NCI-H460 (cell line): ENCODE measurements at regions not wholly inside any gene's neighbourhood (a gene's known extent, or its start where the extent isn't known, plus 50 kb on each side); places are given as distances from the start of the nearest gene placed in this dataset.
A peak's percentile ranks its signal among the peaks of the same experiment; 100 is the strongest.

Experiments used
- DNase-seq: peaks from one replicate; pipeline ENCODE4 v3.0.0-alpha.2; 2016; ENCODE audit warnings: low read depth; ENCODE audit errors: extremely low read depth

DNA sequence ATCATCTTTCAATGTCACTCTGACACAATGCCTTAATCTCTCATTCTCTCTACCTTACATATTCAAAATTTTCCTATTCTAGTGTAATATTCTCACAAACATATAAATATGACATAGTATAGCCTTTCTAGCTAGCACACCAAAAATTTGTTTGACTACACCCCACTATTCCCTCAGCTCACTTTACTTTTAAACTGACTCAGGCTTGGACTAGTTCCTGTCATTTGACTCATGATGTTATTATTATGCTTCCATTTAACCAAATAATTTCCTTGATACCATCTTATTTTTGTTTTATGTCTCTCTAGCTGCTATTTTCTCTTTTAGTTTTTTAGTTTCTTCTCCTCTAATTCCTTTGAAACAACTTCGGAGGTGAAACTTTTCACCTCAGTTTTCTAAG, 1745.6 kb upstream of the PCDH20 start:
- DNase-seq: no peak

DNA sequence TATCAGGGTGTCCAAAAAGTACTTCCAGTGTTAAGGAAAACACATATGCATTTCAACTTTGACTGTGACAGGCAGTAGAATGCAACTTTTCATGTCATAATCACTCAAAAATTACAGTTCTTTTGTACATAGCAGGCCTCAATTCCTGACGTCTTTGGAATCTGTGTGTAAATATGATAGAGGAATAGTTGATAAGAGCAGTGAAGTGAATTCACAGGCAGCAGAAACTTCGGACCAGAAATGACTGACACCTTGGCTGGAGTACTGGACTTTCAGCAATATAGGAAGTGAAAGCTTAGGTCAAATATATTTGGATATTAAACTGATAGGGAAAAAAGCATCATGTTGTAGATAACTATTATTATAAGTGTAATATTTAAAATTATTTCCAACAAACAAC, 1741.2 kb upstream of the PCDH20 start:
- no peak for DNase-seq

DNA sequence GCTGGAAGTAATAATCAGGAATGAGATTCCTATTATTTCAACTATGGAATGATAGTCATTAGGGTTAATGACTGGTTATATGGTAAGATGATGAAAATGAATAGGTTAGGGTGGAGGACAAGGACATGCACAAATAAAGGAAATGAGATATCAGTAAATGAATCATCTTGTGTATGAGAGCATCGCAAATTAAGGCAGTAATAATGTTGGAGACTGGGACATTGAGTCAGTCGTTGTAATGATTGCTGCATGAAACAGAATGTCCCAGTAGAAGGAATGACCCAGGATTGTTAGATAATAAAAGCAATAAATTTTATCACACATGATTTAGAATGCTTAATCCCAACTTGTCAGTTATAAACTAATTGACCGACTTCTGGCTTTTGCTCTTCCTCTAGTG, 1733.7 kb upstream of the PCDH20 start:
- DNase-seq: no peak

DNA sequence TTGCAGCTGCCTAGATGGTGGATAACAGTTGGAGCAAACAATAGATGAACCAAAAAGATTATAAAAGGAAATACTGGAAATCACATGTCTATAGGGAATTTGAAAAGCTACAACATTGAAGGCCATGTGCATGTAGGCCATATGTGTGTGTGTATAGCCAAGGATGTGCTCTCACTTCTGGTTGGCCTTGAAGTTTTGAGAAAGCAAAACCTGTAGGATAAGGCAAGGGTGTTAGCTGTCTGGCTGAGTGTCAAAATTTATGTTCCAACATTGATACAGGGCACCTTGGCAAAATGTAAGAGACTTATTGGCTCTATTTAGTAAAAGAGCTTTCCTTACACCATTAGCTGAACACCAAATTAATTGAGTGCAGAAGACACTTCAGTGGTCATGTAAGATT, 1723.6 kb upstream of the PCDH20 start:
- DNase-seq: no peak

DNA sequence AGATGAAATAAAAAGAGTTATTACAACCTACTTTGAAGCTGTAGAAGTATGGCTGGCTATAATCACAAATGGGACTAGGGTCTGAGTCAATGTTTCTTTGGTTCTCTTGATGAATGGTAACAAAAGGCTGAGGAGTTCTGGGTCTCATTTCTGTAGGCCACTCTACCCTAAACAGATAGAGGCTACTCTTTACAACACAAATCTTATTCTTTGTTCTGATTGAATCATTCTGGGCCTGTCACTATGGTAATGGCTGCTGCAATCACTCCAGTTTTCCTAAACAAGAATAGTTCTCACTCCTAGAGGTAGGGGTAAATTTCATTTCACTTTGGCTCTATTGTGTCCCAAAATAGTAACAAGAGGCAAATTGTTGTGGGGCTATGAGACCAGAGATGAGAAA, 1714.3 kb upstream of the PCDH20 start:
- no peak for DNase-seq

DNA sequence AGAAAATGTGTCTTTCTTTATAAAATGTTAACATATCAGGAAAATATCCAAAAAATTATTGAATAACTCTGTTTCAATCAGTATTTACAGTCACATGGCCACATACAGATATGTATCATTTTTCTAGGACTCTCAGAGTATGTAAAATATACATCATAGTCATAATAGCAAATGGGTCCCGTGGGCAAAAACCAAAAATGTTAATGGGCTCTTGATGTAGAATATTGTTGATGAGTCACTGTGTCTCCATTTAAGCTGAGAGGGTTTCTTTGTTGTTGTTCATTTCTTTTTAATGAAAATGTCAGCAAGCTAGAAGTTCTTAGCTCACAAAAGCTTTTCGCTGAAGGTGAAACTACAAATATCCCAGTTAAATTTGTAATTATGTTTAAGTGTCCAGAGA, 1713.1 kb upstream of the PCDH20 start:
- no peak for DNase-seq

DNA sequence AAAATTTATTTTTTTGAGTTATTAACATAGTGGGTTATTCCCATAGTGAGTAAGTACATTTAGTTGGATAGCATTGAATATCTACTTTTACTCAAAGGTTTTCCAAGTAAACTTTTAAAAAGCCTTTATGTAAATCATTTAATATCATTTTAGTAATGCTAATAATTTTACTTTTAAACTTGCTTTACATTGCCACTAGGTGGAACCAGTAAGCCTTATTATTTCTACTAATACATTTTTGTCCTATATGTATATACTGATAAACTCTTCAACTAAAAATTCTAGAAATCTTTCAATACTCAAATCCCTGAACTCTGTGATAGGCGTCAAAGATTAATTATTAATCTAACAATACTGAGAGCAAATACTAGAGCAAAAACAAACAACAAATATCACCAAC, 1709.2 kb upstream of the PCDH20 start:
- DNase-seq: peak; percentile 27

DNA sequence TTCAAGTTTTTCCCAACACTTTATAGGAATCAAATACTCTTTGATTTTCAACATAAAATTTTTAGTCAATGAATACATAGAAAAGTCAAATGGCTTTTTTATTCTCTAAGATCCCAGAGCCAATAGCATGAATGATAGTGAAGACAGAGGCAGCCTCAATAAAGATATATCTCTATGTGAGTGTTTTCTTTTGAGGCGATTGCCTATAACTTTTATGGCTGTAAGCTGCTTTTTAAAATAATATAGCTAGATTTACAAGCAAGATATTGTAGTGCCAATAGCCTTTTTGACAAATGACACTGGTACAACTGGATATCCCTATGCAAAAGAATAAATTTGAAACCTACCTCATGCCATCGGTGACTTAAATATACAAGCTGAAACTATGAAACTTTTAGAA, 1705.2 kb upstream of the PCDH20 start:
- DNase-seq: no peak

DNA sequence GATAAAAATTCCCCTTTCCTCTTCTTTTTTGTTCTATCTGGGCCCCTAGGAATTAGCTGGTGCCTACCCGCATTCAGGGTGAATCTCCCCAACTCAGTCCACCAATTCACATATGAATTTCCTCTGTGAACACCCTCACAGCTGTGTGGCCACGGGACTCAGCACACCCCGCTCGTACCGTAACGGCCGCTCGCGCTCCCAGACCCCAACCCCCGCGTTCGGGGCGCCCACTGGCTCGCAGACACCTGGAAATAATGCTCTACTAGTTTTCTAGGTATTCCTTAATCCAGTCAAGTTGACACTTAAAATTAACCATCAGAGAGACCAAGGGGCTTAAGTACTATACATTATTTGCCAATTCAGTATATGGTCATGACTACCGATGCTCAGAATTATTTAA, 1702.1 kb upstream of the PCDH20 start:
- no peak for DNase-seq

DNA sequence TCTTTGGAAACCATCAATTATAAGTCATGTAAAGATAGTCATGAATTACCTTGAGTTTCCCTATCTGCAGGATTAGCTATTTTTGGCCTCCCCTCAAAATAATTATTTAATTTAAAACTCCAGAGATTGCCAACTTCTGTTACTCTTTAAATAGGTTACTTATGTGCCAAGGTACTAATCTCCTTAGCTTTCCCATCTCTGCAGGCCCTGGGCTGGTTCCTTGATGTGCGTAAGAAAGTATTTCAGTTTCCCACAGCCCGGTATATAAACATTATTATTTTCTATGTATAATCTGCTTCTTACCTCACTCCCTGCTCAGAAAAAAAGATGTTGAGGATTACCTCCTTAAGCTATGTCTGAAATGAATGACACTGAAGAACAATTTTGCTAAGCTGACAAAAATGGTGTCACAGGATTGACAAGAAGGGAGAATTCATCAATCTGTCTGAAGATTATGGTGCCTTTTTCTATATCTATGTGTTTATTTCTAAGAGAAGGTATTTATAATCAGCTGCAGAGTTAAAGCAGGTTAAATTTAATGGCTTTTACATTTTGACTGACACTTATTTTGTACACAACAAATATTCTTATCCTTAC, 1697.2 kb upstream of the PCDH20 start:
- no peak for DNase-seq

DNA sequence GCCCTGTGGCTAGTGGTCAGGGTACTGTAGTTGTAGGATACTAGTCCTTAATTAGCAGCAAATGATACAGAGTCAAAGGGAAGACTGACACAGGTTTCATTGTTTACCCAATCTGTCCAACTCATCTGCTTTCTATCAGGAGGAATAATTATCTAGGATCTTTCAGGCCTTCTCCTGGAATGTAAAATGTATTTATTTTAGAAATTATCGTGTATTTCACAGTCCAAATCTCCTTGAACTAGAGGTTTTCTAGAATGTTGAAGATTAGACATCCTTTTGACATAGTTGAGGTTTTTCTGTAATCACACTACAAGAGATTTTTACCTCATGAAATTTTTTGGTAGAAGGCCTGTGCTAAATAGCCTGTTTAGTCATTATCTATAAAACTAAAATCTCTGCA, 1694.8 kb upstream of the PCDH20 start:
- DNase-seq: no peak

DNA sequence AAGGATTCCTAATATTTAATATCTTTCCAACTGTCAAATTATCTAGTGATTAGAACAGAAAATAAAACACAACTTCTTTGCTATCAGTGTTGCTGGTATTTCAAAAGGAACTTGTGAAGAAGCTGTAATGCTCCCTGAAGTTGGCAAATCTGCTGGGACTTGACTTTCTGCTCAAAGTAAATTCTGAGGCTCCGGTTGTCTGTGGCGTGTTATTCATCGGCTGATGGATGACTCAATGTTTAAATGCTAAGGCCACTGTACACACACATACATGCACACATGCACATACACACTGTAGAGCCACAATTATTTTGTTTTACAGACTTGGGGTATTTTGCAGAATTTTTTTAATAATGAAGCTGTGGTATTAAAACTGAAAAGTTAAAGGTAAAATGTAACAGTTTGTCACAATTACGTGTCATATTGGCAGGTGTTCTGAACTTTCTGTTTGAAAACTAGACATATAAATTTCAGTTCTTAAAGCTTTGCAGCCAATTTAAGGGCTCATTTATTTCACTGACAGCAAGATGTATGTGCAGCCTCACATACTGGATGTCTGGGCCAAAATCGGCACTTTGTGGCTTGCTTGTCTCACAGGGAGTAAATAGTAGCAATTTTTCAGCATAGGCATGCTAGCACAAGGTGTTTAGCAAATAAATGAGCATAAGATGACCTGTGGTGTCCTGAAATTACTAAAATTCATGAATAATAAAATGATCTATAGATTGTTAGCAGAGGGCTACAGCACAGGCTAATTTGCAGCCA, 1691.7 kb upstream of the PCDH20 start:
- DNase-seq: peak; percentile 12

DNA sequence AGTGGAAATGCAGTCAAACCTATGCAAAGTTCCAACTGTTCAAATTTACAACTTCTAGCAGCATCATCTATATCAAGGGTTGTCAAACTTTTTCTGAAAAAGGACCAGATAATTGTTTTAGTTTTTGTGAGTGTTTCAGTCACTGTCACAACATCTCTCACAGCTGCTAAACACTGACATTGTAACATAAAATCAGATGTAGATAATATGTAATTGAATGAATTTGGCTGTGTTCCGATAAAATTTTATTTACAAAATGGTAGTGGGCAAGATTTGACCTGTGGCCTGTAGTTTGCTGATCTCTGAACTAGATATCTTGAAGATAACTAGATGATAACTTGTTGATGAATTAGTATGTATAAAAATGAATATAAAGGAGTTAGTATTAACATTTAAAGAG, 1679.1 kb upstream of the PCDH20 start:
- DNase-seq: no peak

DNA sequence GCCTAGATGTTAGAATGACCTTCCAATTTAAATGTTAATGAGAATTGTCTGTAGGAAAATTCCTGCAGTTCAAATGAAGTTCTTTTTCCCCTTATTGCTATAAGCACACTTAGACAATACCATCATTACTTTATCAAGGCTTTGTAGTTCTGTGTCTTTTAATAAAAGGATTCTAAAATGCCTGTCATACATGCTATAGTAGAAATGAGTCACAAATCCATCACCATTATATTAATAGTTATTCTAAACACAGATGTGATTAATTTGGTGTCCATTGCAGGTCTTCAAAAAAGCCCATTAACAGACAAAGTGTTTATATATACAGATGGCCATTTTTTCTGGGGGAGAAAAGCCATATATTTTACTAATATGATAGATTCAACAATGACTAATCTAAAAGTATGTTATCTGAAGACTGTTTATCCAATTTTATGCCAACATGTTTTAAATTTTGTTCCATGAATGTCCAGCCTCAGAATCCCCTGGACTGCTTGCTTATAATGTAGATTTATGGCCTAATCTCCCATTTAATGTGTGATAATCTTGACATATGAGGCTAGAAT, 1678.3 kb upstream of the PCDH20 start:
- DNase-seq: no peak

DNA sequence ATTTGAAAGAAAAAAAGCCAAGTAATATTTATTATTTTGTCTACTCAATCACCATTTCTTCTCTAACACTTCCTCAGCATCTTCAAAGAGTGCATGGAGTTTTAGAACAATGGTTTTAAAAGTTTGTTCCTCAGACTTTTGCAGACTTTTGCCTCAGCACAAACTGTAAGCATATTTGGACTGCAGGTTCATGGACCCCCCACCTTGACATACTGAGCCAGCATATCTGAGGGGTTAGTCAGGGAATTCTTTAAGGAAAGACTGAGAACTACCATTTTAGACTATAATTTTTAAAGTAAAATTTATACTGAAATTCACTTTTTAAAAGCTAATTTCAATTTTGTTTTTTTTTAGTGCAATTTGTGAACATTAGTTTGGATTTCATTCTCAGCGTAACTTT, 1676.8 kb upstream of the PCDH20 start:
- no peak for DNase-seq

DNA sequence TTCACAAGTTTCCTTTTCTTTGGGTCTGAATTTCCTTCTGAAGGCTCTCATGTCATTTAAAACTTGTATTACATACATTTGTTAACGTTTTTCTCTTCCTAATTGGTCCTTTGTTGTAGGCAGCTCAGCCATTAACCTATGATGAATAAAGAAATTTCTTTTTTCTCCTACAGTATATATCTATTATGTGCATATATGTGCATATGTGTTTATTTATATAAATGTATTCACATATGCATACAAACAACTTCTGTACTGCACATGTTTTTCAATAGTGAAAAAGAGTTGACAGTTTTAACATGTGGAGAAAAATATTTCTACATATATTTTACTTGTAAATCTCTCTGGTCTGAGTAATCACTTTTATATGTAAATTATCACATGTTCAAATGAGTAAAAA, 1674.9 kb upstream of the PCDH20 start:
- no peak for DNase-seq

DNA sequence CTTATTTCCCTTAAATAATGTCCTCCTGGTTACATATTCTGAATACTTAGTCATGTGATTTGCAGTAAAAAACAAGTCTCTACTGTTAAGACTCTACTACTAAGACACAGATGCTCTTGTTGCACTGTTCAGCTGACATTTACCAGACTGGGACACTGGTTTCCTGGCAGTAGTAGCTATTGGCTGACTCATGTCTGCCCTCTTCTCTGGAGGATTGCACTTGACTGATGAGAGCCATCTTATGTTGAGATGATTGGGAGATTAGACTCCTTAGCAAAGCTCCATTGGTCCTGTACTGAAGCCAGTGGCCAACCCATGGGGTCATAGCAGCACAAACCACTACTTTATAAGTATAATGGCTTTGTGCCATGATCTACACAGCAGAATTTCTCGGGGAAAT, 1672.6 kb upstream of the PCDH20 start:
- no peak for DNase-seq

DNA sequence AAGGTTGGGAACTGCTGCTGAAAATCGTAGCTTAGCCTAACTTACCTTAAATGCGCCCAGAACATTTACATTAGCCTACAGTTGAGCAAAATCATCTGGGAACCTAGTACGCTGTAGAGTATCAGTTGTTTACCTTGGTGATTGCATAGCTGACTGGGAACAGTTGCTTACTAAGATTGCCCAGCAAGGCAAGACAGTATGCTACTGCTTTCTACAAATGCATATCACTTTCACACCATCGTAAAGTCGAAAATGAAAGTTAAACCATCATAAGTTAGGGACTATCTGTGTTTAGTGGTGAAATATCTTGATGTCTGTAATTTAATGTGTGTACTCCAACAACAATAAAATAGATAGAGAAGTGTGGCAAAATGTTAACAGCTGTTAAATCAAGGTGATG, 1670.6 kb upstream of the PCDH20 start:
- DNase-seq: no peak

DNA sequence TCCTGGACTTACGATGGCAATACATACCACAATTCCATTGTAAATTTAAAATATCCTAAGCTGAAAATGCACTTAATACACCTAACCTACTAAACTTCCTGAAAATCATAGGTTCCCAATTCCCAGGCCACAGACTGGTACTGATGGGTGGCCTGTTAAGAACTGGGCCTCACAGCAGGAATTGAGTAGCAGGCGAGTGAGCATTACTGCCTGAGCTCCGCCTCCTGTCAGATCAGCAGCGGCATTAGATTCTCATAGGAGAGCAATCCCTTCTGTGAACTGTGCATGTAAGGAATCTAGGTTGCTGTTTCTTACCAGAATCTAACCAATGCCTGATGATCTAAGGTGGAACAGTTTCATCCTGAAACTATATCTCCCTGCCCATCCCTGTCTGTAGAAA, 1670.2 kb upstream of the PCDH20 start:
- no peak for DNase-seq

DNA sequence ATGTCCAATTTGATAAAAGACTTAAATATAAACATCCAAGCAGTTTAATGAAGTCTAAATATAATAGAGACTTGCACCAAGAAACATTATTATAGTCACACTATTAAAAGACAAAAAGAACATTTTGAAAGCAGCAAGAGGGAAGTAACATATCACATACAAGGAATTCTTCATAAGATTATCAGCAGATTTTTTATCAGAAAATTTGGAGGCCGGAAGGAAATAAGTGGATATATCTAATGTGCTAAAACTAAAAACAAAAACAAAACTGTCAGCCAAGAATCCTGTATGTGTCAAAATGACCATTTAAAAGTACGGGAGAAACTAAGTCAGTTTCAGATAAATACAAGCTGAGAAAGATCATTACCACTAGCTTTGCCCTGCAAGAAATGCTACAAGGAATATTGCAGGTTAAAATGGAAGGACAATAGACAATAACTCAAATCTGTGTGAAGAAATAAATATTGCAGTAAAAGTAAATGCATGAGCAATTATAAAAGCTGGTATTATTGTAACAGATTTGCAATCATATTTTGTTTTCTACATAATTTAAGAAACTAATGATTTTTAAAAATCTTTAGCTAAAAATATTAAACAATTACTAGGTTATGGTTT, 1665.9 kb upstream of the PCDH20 start:
- no peak for DNase-seq

DNA sequence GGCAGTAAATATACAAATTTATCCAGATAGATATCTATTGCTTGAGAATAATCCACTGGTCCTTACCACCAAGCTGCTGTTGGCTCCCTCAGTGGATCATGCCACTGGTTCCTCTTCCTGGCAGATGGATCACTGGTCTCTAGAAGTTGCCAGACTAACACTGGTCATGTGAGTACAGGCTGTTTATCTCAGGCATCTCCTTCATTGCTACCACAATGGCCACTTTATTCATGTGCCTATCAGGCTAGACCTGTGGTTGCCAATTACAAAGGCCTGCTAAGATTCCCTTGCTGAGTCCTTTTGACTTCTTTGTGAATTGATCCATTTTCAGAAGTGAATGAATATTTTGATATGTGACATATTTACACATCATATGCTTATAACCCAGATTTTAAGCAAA, 1659.5 kb upstream of the PCDH20 start:
- DNase-seq: no peak

DNA sequence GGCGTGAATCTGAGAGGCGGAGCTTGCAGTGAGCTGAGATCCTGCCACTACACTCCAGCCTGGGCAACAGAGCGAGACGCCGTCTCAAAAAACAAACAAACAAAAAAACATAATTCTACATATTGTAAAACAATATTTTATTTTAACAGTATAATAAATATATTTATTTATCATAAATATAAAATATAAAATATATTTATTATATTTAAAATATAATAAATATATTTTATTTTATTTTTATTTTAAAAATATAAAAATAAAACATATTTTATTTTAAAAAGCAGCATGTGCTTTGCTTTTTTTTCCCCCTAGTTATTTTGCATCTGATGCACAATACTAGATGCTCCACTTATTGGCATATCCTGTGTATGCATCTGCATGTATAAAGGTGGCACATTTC, 1634.6 kb upstream of the PCDH20 start:
- no peak for DNase-seq
